ENCODE measurements at regions not wholly inside any gene's neighbourhood (a gene's known extent, or its start where the extent isn't known, plus 50 kb on each side); places are given as distances from the start of the nearest gene placed in this dataset.
"Not testable (repeated sequence)": the region's sequence is repeated elsewhere in the genome, so short reads cannot be mapped to it uniquely, and the experiment has no call there.

DNA sequence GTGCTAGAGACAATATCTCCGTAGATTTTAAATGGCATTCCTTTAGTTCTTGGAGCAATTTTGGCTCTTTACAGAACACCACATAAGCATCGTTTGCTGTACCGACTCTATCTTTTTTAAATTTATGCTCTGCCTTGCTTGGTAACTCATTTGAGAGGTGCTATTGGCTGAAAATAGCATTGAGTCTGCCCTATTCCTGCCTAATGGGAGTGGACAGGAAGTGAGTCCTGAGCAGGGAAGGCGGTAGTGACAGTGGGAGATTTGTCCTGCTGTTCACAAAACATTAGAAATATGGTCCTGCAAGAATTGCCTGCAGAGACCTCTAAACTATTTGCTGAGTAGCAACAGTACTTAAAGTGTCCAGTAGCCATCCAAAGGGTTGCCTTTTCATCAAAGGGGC, 115.2 kb upstream of the IFNE start:
- no peak for DNase-seq (ENCODE audit: low read depth, low spot score)

DNA sequence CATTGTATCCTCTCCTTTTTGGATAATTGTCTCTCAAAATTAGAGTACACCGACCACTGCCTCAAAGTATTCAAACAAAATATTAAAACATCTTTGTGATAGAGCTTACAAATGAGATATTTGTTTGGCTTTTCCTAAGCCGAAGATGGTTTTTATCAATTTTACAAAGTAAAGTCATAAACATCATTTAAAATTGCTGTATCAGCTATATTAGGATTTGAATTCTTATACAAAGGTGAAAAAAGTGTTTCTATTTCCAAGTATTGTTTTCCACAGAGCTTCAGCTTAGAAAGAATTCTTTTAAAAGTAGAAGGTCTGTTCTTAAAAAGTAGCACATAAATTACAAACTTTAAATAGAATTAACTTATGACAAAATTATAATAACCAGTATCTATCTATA, 116.6 kb upstream of the IFNE start:
- no peak for DNase-seq (ENCODE audit: low read depth, low spot score)

- DNase-seq (ENCODE audit: low read depth, low spot score) = peak; percentile 72
Measured at GRCh38 chr9:21605489-21605931, 123.4 kb upstream of the IFNE start.

DNA sequence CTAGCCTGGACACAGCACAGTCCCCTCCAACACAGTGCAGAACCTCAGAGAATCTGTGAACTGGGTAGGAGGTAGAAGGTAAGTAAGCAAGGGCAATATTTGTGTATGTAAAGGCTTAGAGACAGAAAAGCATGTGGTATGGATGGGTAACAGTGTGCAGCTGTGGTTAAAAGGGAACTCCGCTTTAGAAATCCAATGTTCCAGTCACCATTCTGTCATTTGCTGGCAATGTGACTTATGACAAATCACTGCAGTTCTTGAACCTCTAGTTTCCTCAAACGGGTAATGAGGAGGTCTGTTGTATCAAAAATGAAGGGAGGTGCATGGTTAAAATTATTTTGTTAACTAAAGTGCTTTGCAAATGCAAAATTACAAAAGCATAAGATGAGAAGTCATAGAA, 125.5 kb upstream of the IFNE start:
- DNase-seq (ENCODE audit: low read depth, low spot score) = peak; percentile 41

GRCh38 chr9:21608200-21608599, 126.1 kb upstream of the IFNE start:
- DNase-seq (ENCODE audit: low read depth, low spot score) = no peak

DNA sequence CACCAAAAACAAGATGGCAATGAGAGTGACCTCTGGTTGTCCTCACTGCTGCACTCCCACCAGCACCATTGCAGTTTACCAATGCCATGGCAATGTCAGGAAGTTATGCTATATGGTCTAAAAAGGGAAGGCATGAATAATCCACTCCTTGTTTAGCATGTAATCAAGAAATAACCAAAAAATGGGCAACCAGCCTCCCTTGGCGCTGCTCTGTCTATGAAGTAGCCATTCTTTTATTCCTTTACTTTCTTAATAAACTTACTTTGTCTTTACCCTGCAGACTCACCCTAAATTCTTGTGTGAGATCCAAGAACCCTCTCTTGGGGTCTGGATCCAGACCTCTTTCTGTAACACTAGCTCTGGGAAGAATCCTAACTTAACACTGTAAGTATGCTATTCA, 127.4 kb upstream of the IFNE start:
- no peak for DNase-seq (ENCODE audit: low read depth, low spot score)

DNA sequence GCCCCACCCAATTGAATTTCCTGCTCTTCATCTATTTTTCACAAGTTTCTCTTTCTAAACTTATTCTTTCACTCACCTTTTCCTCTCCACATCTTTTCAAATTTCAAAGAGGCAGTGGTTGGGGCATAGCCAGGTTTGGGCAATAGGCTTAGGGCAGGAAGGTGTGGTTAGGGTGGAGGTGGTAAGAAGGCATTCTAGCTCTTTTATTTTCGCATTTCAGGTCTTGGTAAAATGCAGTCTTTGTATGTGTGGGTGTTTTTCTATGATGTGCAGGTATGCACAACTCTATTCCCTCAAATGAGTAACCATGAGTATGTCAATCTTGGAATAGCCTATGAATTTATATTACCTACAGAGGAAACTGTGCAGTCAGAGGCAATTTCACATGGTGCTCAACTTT, 129.8 kb upstream of the IFNE start:
- DNase-seq (ENCODE audit: low read depth, low spot score) = no peak

DNA sequence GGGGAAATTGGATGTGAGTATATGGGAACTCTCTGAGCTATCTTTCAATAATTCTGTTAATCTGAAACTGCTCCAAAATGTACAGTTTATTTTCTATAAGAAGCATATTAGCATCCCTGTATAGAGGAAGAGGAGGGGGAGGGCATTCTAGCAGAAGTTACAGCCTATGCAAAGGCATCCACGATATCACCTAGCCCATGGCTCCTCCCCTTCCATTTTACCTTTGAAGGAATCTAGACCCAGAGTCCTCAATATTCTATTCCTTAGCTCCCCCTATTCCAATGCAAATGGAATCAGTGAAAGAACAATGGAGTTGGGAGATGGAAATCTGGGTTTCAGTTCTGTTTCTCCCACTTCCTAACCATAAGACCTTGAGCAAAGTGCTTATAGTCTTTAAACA, 132.9 kb upstream of the IFNE start:
- DNase-seq (ENCODE audit: low read depth, low spot score) = no peak

- DNase-seq (ENCODE audit: low read depth, low spot score) = peak; percentile 29
Measured at GRCh38 chr9:21615446-21615845, 133.3 kb upstream of the IFNE start.

DNA sequence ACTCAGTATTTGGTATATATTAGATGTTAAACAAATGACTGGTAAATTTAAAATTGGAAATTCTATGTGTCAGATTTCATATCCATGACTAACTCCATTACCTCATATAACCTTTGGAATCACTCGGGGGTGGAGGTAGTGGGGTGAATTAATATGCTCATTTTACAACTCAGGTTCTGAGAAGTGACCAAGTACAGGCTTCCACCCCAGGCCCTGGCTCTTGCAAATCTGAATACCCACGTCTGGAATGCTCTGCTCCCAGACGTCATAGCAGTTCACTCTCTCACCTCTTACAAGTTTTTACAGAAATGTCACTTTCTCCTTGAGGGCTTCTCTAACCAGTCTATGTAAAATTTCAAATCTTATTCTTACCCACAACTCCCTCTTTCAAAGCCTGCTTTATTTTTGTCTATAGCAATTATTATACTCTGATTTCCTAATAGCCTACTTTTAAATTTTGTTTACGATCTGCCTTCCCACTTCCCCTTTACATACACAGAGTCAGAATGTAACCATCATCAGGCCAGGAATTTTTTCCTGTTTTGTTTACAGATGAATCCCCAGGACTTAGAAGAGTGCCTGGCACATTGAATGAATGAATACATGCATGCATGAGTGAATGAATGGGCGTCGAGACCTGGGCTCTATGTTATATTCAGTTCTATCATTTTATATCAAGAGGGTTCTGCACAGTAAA, 134.1 kb upstream of the IFNE start:
- peak; percentile 92 for DNase-seq (ENCODE audit: low read depth, low spot score)

GRCh38 chr9:21624675-21625644, 142.8 kb upstream of the IFNE start:
- no peak for DNase-seq (ENCODE audit: low read depth, low spot score)

GRCh38 chr9:21626493-21626892, 144.4 kb upstream of the IFNE start:
- DNase-seq (ENCODE audit: low read depth, low spot score) = no peak

DNA sequence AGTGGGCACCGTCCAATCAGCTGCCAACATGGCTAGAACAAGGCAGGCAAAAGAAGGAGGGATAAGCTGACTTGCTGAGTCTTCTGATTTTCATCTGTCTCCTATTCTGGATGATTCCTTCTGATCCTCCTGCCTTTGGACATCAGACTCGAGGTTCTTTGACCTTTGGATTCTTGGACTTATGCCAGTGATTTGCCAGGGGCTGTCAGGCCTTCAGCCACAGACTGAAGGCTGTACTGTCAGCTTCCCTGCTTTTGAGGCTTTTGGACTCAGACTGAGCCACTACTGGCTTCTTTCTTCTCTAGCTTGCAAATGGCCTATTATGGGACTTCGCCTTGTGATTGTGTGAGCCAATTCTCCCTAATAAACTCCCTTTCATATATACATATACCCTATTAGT, 146.8 kb upstream of the IFNE start:
- not testable (repeated sequence) for DNase-seq (ENCODE audit: low read depth, low spot score)

GRCh38 chr9:21634951-21635350, 152.8 kb upstream of the IFNE start:
- DNase-seq (ENCODE audit: low read depth, low spot score) = no peak

GRCh38 chr9:21638104-21638503, 156.0 kb upstream of the IFNE start:
- no peak for DNase-seq (ENCODE audit: low read depth, low spot score)

- DNase-seq (ENCODE audit: low read depth, low spot score) = peak; percentile 40
Measured at GRCh38 chr9:21653091-21653490, 149.3 kb upstream of the MTAP start.

- DNase-seq (ENCODE audit: low read depth, low spot score) = no peak
Measured at GRCh38 chr9:21653589-21653988, 148.8 kb upstream of the MTAP start.

DNA sequence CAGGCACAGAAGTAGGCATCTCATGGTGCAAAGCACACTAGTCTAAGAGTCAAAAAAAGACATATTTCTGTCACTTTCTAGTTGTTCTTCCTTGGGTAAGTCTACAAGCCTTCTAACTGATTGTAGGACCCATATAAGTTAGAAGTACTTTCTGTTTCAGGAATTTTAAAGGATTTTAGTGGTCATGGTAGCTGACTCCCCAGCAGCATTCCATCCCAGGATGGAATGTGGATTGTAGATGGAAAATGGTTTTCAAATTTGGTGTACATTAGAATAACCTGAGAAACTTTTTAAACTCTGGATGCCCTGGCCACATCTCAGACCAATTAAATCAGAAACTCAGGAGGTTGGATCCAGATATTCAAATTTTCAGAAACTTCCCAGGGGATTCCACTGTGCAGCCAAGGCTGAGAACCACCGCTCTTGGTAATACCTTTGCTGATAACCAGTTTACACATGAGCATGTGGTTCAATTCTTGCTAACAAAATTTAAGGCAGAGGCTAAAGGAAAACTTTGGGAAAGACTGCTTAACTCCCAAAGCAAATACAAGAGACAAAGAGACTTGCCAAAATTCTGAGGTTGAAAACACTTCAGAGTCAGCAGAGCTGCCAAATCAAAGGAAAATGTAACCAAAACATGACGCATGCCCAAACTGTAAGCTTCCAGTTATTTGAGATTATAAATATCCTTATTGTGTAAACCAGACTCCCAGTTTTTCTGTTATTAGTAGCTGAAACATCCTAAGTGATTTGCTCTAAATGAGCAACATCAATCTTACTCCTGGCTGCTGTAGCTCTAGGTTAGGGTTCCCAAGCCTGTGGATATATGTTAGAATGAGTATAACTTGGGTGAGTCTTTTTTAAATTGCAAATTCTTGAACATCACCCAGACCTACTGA, 145.4 kb upstream of the MTAP start:
- peak; percentile 85 for DNase-seq (ENCODE audit: low read depth, low spot score)

DNA sequence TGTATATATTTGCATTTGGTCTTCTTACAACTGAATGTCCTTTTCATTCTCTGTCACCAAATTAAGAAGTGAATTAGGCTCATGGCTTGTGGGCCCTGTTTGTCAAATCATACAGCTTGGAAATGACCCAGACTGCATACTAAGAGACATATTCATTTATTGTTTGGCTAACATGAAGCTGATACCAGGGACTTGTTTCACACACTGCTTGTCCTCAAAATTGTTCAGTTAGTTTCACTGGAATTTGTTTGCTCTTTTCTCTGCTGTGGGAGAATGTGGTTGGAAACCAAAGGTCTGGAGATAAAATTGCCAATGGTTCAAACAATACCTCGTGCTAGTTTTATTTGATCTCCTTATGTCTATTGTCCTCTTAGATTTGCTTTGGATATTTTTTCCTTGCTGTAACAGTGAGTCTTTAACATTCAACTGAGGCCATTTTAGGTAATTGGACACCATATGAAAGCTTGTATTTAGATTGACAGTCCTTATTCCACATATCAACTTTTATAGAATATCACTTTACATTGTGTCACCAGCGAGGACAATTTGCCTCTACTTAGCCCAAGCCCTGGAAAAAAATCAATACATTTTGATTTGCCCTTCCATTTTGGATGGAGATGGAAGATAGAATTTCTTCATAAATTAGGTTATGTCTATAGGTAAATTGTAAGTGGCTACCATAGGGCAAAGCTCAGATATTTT, 144.3 kb upstream of the MTAP start:
- DNase-seq (ENCODE audit: low read depth, low spot score) = peak; percentile 53

GRCh38 chr9:21660976-21661375, 141.5 kb upstream of the MTAP start:
- DNase-seq (ENCODE audit: low read depth, low spot score) = no peak

DNA sequence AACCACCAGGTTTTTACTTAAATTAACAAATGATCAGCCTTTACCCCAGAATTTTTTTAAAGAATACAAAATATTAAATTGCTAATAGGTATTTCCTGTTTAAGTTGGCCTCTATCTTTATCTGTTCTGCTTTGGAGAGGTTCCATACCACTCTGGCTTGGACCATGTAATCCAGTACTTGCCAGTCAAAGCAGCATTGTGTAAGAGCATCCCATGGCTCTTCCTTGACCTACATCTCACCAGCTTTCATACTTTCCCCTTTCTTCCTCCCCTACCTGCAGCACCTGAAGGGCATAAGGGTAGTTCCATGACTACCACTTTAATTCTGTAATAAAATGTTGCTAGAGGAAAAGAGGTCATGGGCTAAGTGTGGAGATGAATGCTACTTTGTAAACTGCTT, 140.8 kb upstream of the MTAP start:
- peak; percentile 34 for DNase-seq (ENCODE audit: low read depth, low spot score)

All from astrocyte of the hippocampus (primary cell).